ENCODE measurements at regions not wholly inside any gene's neighbourhood (a gene's known extent, or its start where the extent isn't known, plus 50 kb on each side); places are given as distances from the start of the nearest gene placed in this dataset.
"Not testable (repeated sequence)": the region's sequence is repeated elsewhere in the genome, so short reads cannot be mapped to it uniquely, and the experiment has no call there.

DNA sequence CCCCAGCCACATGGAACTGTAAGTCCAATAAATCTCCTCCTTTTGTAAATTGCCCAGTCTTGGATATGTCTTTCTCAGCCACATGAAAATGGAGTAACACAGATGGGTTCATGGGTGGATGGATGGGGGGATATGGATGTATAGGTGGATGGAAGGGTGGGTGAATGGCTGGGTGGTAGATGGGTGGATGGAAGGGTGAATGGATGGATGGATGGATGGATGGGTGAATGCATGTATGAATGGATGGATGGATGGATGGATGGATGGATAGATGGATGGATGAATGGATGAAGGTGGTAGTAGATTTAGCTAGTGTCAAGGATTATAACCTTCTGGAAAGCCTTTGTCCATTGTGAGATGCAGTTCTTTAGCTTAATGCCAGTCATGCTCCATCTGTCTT is 146.1 kb upstream of the ATP2B2 start:
- no peak for TF ChIP-seq POLR2AphosphoS5 (IDR thresholded peaks at IDR 0.05)
- no peak for TF ChIP-seq POLR2A (IDR thresholded peaks at IDR 0.05)
- TF ChIP-seq, protein P1, sequence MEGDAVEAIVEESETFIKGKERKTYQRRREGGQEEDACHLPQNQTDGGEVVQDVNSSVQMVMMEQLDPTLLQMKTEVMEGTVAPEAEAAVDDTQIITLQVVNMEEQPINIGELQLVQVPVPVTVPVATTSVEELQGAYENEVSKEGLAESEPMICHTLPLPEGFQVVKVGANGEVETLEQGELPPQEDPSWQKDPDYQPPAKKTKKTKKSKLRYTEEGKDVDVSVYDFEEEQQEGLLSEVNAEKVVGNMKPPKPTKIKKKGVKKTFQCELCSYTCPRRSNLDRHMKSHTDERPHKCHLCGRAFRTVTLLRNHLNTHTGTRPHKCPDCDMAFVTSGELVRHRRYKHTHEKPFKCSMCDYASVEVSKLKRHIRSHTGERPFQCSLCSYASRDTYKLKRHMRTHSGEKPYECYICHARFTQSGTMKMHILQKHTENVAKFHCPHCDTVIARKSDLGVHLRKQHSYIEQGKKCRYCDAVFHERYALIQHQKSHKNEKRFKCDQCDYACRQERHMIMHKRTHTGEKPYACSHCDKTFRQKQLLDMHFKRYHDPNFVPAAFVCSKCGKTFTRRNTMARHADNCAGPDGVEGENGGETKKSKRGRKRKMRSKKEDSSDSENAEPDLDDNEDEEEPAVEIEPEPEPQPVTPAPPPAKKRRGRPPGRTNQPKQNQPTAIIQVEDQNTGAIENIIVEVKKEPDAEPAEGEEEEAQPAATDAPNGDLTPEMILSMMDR (IDR thresholded peaks at IDR 0.05), result no peak
- no peak for DNase-seq (ENCODE audit: low spot score)
- Histone ChIP-seq H3K36me3 (no peaks in the 10 kb centered on the region), H3K4me1 (replicated peaks) (no peaks in the 10 kb centered on the region), H3K4me3 (no peak overlapping the region), H3K27ac (no peak overlapping the region), H3K9me3 (no peaks in the 10 kb centered on the region), H3K27me3 (replicated peaks; ENCODE audit: insufficient read depth) (no peaks in the 10 kb centered on the region)
- intact Hi-C loops (cut with DNase I), result no loop called here

- no peaks in the 10 kb centered on the region for H3K9me3 ChIP-seq
- WGBS, result 67% methylated on average over 4 of the region's 4 CpGs
- no peak overlapping the region for H3K27ac ChIP-seq
- H3K27me3 ChIP-seq (replicated peaks; ENCODE audit: insufficient read depth), result no peaks in the 10 kb centered on the region
- no peak for DNase-seq (ENCODE audit: low spot score)
- no peaks in the 10 kb centered on the region for H3K4me1 ChIP-seq (replicated peaks)
- intact Hi-C loops (cut with DNase I), result no loop called here
- H3K36me3 ChIP-seq, result no peaks in the 10 kb centered on the region
- TF ChIP-seq POLR2A (IDR thresholded peaks at IDR 0.05), result no peak
- TF ChIP-seq, protein P1 (IDR thresholded peaks at IDR 0.05), result no peak
- no peak for TF ChIP-seq POLR2AphosphoS5 (IDR thresholded peaks at IDR 0.05)
- H3K4me3 ChIP-seq, result no peak overlapping the region
These were observed 147.9 kb upstream of the ATP2B2 start for GRCh38 chr3:10653241-10653640.

DNA sequence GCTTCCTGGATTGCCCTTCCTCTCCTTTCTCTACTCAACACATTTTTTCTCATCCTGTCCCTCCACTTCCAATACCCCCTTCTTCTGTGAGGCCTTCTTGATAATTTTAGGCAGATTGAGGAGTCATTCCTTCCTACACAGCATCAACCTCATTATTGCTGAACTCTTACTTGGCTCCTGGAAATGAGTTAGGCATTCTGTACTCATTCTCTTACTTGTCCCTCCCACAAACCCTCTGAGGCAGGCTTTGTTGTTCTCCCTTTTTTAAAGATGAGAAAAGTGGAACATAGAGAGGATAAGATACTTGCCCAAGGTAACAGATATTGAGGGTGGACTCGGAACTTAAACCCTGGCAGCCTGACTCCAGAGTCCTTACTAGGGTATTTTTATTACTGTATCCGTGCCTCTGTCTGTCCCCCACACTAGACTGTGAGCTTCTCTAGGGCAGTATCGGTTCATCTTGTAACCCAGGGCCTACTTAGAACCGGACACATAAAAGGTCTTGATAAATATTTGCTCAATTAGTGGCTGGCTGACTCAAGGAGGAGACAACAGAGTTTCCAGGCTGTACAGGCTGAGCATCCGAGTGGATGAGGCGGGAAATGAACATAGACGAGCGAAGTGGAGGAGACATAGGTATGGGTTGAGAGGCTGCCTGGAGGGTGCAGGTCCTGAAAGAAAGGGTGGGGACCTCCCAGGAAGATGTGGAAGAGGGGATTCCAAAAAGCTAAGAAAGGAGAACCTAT is 148.7 kb upstream of the ATP2B2 start:
- no peaks in the 10 kb centered on the region for H3K36me3 ChIP-seq
- no peak overlapping the region for H3K27ac ChIP-seq
- no peak for DNase-seq (ENCODE audit: low spot score)
- TF ChIP-seq POLR2A (IDR thresholded peaks at IDR 0.05) (no peak), POLR2AphosphoS5 (IDR thresholded peaks at IDR 0.05) (no peak)
- TF ChIP-seq, protein P1 (IDR thresholded peaks at IDR 0.05), result no peak
- no peaks in the 10 kb centered on the region for H3K27me3 ChIP-seq (replicated peaks; ENCODE audit: insufficient read depth)
- H3K4me1 ChIP-seq (replicated peaks), result no peaks in the 10 kb centered on the region
- intact Hi-C loops (cut with DNase I), result no loop called here
- H3K9me3 ChIP-seq, result no peaks in the 10 kb centered on the region
- 59% methylated on average over 8 of the region's 8 CpGs for WGBS
- H3K4me3 ChIP-seq, result no peak overlapping the region

DNA sequence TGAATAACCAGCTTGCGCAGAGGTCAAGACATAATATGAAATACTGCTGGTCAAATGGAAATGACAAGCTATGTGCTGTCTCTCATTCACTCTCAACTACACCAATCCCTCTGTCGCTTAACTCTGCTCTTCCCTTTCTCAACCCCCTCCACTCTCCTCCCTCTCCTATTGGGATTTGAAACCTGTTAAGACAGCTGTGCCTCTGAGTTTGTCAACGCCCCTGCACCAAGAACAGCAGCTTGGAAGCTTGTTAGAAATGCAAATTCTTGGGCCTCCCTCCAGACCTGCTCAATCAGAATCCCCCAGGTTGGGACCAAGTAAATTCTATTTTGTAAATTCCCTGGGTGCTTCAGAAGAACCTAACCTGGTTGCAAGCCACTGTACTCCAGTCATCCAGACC is 149.7 kb upstream of the ATP2B2 start:
- DNase-seq (ENCODE audit: low spot score), result no peak
- H3K4me3 ChIP-seq, result no peak overlapping the region
- intact Hi-C loops (cut with DNase I), result no loop called here
- H3K27ac ChIP-seq, result no peak overlapping the region
- H3K36me3 ChIP-seq, result no peaks in the 10 kb centered on the region
- TF ChIP-seq POLR2AphosphoS5 (IDR thresholded peaks at IDR 0.05) (no peak), POLR2A (IDR thresholded peaks at IDR 0.05) (no peak)
- TF ChIP-seq, protein P1 (IDR thresholded peaks at IDR 0.05), result no peak
- no peaks in the 10 kb centered on the region for H3K9me3 ChIP-seq
- no peaks in the 10 kb centered on the region for H3K4me1 ChIP-seq (replicated peaks)
- WGBS, result 40% methylated on average over 3 of the region's 3 CpGs
- no peaks in the 10 kb centered on the region for H3K27me3 ChIP-seq (replicated peaks; ENCODE audit: insufficient read depth)

GRCh38 chr3:10657339-10657738 is 152.0 kb upstream of the ATP2B2 start:
- H3K4me3 ChIP-seq; H3K4me1 ChIP-seq (replicated peaks); H3K9me3 ChIP-seq; H3K27me3 ChIP-seq (replicated peaks; ENCODE audit: insufficient read depth); H3K27ac ChIP-seq; H3K36me3 ChIP-seq; intact Hi-C loops (cut with DNase I); DNase-seq (ENCODE audit: low spot score): not testable (repeated sequence)
- 42% methylated on average over 5 of the region's 5 CpGs for WGBS

Measured in prostate gland (tissue), 2 donors.